Vagina (tissue), 2 donors: ENCODE measurements at regions not wholly inside any gene's neighbourhood (a gene's known extent, or its start where the extent isn't known, plus 50 kb on each side); places are given as distances from the start of the nearest gene placed in this dataset.

Source experiments
- POLR2A ChIP-seq, 2 donors: fragments of 450-650 bp; IDR thresholded peaks; one replicate each; pipeline ENCODE4 v1.6.1; 2017; ENCODE audit warnings: antibody characterized with exemption in 2 of 2, mild to moderate bottlenecking in 2 of 2, moderate library complexity in 2 of 2
- POLR2AphosphoS5 ChIP-seq, 2 donors: sonication (generic); formaldehyde crosslinking; IDR thresholded peaks; one replicate each; pipeline ENCODE4 v1.9.0; 2017; ENCODE audit warnings: antibody characterized with exemption in 2 of 2, mild to moderate bottlenecking in 2 of 2, low read depth in 1 of 2; ENCODE audit not compliant: insufficient read depth in 1 of 2
- TF ChIP-seq, protein P1 (sequence below), 3 experiments: fragments of 450-650 bp in 2 of 3; fragments of 200-600 bp in 1 of 3; sonication (generic) in 1 of 3; IDR thresholded peaks; one replicate each; pipeline ENCODE4 v1.5.1; 2017 to 2019; ENCODE audit warnings: antibody characterized with exemption in 3 of 3, mild to moderate bottlenecking in 2 of 3, moderate library complexity in 2 of 3

DNA sequence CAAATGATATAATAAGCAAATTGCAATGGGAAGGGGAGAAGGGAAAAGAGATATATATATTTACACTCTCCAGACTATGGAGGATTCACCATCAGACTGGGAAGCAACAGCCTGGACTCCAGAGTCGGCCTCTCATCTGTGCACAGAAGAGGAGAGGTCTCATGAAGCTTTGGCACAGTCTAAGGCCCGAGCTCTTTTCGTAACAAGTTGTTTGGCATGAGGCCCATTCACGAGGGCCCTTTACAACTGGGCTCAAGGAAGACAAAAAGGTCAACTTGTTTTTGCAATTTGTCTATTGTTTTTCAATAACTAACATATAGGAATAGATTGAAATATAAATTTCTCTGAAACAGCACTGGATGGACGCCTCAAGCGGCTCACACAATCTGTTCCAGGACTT is 66.7 kb upstream of the AJAP1 start:
- TF ChIP-seq POLR2A (IDR thresholded peaks at IDR 0.05), result no peak
- TF ChIP-seq, protein P1, sequence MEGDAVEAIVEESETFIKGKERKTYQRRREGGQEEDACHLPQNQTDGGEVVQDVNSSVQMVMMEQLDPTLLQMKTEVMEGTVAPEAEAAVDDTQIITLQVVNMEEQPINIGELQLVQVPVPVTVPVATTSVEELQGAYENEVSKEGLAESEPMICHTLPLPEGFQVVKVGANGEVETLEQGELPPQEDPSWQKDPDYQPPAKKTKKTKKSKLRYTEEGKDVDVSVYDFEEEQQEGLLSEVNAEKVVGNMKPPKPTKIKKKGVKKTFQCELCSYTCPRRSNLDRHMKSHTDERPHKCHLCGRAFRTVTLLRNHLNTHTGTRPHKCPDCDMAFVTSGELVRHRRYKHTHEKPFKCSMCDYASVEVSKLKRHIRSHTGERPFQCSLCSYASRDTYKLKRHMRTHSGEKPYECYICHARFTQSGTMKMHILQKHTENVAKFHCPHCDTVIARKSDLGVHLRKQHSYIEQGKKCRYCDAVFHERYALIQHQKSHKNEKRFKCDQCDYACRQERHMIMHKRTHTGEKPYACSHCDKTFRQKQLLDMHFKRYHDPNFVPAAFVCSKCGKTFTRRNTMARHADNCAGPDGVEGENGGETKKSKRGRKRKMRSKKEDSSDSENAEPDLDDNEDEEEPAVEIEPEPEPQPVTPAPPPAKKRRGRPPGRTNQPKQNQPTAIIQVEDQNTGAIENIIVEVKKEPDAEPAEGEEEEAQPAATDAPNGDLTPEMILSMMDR (IDR thresholded peaks at IDR 0.05), result no peak
- no peak for TF ChIP-seq POLR2AphosphoS5 (IDR thresholded peaks at IDR 0.05; ENCODE audit: insufficient read depth in 1 of 2, low read depth in 1 of 2)
